Mesodermal cell (in vitro differentiated cells): ENCODE measurements at regions not wholly inside any gene's neighbourhood (a gene's known extent, or its start where the extent isn't known, plus 50 kb on each side); places are given as distances from the start of the nearest gene placed in this dataset.
"Not testable (repeated sequence)": the region's sequence is repeated elsewhere in the genome, so short reads cannot be mapped to it uniquely, and the experiment has no call there.

Experiments used
- H3K27ac ChIP-seq: 2 replicates; pipeline ENCODE4 v1.7.0; 2013; ENCODE audit warnings: mild to moderate bottlenecking, low read depth, low read length, moderate library complexity; ENCODE audit not compliant: severe bottlenecking
- H3K36me3 ChIP-seq: 2 replicates; pipeline ENCODE4 v1.7.1; 2013; ENCODE audit warnings: mild to moderate bottlenecking, low read length, moderate library complexity; ENCODE audit not compliant: control insufficient read depth, insufficient read depth
- H3K4me1 ChIP-seq: one replicate; pipeline ENCODE4 v1.7.1; 2013; ENCODE audit warnings: mild to moderate bottlenecking, low read length; ENCODE audit not compliant: insufficient read depth, control insufficient read depth, poor library complexity, severe bottlenecking
- H3K4me3 ChIP-seq: 2 replicates; pipeline ENCODE4 v1.7.0; 2013; ENCODE audit warnings: low read length, control low read depth, mild to moderate bottlenecking; ENCODE audit not compliant: insufficient read depth, poor library complexity, severe bottlenecking; ENCODE audit errors: extremely low read depth
- H3K9me3 ChIP-seq: 2 replicates; pipeline ENCODE4 v1.7.1; 2013; ENCODE audit warnings: mild to moderate bottlenecking, low read length, moderate library complexity; ENCODE audit not compliant: control insufficient read depth
- WGBS, 2 experiments: methylation state at CpG; one replicate each; pipeline ENCODE4 v1.1.5; 2013; ENCODE audit warnings: missing lambda C conversion rate in 2 of 2; ENCODE audit not compliant: insufficient coverage in 2 of 2; 5-methylcytosine and 5-hydroxymethylcytosine counted together

DNA sequence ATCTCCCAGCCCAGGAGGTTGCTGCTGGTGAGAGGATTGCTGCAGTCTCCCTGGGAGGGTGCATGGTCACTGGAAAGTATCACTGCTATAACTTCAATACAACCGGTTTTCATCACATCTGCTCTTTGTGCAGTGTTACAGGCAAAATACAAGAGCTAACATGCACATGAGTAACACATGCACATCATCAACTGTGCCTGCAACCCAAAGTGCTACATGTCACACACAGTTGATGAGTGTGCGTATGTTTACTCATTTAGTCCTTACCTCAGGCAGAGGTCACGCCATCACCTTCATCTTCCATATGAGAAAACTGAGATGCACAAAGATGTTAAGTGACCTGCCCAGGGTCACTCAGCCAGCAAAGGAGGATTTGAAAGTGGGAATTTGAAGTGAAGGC, 277.7 kb downstream of the FAM72C start:
- Histone ChIP-seq H3K4me1 (no peaks in the 10 kb centered on the region), H3K36me3 (no peaks in the 10 kb centered on the region), H3K9me3 (no peaks in the 10 kb centered on the region), H3K4me3 (no peak overlapping the region), H3K27ac (no peak overlapping the region)
- WGBS, 2 experiments: 83 to 90% methylated on average over 1 of the region's 3 CpGs

DNA sequence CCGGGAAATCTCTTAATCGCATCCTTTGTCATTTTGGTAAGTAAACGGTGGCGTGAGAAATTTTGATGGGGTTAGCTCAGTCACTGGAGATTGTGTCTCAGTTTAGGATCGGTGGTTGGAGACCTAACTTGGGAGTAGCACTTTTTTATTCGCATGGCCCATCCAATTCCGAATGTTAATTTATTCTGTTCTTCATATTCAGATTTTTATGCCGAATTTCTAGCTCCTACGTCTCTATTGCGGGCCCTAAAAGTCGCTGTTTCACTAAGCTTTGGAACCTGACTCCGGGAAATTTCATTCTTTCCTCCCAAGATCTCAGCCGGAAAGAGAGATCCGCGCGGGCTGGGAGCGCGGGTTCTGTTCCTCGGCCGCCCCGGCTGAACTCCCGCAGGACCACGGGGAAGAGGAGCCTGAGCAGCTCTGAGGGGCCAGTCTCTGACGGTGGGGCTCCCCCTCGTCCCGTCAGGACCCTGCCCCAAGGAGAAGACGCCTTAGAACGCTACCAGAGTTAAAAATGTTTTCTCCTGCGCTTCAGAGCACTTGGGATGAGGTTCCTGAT, 279.7 kb downstream of the FAM72C start:
- Histone ChIP-seq H3K4me3 (no peak overlapping the region), H3K27ac (no peak overlapping the region), H3K36me3 (no peaks in the 10 kb centered on the region), H3K9me3 (no peaks in the 10 kb centered on the region), H3K4me1 (no peaks in the 10 kb centered on the region)
- WGBS, 2 experiments: 67 to 77% methylated on average over 23 to 29 of the region's 29 CpGs

DNA sequence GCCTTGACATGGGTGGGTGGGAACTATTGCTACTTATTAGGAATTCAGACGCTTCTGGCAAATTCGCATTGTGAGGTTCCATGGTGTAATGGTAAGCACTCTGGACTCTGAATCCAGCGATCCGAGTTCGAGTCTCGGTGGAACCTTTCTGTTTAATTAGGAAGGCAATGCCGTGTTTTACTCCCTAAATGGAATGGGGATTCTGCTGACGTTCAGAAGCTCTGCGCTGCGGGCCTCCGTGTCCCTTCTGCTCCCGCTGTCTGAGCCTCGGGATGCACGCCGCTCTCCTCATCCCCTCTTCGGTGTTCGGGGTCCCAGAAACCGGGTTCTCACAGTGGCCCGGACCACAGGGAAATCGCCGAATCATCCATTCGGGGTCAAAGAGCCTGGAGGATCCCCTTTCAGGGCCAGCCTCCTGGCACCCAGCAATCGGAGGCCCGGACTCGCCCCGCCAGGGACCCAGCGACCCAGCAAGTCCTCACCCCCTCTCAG, 280.3 kb downstream of the FAM72C start:
- Histone ChIP-seq H3K27ac (no peak overlapping the region), H3K36me3 (no peaks in the 10 kb centered on the region), H3K4me1 (no peaks in the 10 kb centered on the region), H3K9me3 (no peaks in the 10 kb centered on the region), H3K4me3 (no peak overlapping the region)
- 69 to 80% methylated on average over 24 to 27 of the region's 27 CpGs for WGBS, 2 experiments

DNA sequence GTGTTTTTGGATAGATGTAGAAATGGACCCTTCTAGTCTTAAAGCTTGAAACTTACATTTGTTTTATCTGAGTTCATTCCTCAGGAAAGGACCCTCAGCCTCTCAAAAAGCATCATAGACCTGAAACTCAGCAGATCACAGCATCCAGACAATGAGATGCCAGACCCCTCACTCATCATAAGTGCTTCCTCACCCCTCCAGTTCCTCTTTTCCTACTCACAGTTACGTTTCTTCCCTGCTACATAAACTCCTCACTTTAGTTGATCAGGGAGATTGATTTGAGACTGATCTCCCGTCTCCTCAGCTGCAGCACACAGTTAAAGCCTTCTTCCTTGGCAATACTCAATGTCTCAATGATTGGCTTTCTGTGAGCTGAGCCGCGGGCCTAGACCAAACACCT, 282.0 kb downstream of the FAM72C start:
- 40 to 79% methylated on average over 1 to 2 of the region's 4 CpGs for WGBS, 2 experiments
- no peak overlapping the region for H3K4me3 ChIP-seq
- H3K27ac ChIP-seq: no peak overlapping the region
- no peaks in the 10 kb centered on the region for H3K9me3 ChIP-seq
- no peaks in the 10 kb centered on the region for H3K4me1 ChIP-seq
- no peaks in the 10 kb centered on the region for H3K36me3 ChIP-seq

DNA sequence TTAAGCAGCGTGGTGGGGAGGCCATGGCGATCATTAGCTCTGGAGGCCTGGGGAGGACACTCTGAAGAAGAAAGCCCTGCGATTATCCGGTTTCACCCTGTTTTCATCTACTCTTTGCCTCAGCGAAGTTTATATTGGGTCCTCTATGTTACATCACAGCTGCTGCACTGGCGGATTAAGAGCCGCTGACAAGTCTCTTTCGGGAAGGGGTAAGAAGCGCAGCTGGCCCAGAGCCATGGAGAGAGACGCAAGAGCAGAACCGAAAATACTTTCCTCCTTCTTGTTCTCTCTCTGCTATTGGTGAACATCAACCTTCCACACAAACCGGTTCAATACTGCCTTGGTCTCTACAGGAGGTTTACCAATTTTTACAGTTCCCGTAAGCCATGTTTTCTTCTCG, 291.5 kb downstream of the FAM72C start:
- Histone ChIP-seq H3K27ac (no peak overlapping the region), H3K9me3 (no peaks in the 10 kb centered on the region), H3K4me3 (no peak overlapping the region), H3K4me1 (no peaks in the 10 kb centered on the region), H3K36me3 (no peaks in the 10 kb centered on the region)
- WGBS, 2 experiments: 84 to 89% methylated on average over 13 to 14 of the region's 14 CpGs

DNA sequence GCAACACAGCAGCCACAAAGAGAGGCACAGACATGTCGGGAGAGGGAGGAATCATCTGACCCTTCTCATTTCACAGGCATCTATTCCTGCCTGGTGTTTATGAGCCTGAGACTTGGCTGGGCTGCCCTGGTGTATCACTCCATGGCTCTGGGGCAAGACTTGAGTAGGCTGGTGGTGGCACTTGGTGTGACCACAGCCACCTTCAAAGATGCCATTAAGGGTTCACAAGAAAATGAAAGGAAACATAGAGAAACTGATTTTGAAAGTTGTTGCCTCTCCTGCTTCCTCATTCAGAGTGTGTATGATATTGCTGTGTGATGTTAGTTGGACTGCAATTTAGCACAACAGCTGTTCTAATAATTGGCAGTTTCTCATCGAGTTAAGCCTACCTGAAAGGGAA, 298.8 kb downstream of the FAM72C start:
- WGBS, 2 experiments: 50 to 75% methylated on average over 1 to 2 of the region's 2 CpGs

DNA sequence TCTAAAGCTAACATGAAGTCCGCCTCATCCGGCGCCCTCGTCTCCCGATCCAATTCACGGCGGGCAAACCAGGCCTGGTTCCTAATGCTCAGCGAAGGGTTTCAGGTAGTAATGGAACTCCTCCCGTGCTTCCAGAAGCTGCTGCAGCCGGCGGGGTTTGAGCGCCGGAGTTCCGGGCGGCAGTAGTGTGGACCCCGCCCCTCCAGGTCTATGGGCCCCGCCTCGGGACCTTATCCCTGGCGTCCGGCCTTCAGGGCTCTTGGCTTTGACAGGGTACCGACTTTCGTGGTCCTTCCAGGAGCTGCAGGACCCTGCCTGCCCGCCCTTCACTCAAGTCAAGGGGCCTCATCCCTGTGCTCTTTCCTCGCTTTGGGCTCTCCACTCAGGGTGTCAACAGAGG, 304.1 kb downstream of the FAM72C start:
- Histone ChIP-seq H3K27ac (no peak overlapping the region), H3K9me3 (peaks cover 23% of the 10 kb centered on the region), H3K4me3 (no peak overlapping the region), H3K4me1 (no peaks in the 10 kb centered on the region), H3K36me3 (no peaks in the 10 kb centered on the region)
- 89% methylated on average over 15 to 23 of the region's 24 CpGs for WGBS, 2 experiments

More for the DNA sequence above, 298.8 kb downstream of the FAM72C start:
- Histone ChIP-seq H3K36me3 (no peaks in the 10 kb centered on the region), H3K27ac (no peak overlapping the region), H3K4me1 (no peaks in the 10 kb centered on the region), H3K4me3 (no peak overlapping the region), H3K9me3 (peaks cover 4% of the 10 kb centered on the region)

DNA sequence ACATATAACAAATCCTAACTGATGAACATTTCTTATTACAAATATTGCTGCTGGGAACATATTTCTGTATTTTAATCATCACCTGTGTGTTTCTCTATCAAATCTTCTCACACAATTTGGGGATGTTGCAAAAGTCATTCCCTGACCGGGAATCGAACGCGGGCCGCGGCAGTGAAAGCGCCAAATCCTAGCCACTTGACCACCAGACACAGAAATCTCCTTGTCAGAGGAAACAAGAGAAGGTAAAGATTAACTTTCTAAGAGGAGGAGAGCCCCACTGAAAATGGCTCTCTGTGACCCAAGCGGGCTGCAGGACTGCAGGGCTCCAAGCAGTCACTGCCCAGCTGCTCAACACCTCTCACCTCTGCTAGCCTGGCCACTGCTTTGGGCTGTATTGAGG, 304.9 kb downstream of the FAM72C start:
- no peak overlapping the region for H3K27ac ChIP-seq
- WGBS, 2 experiments: 97% methylated on average over 7 of the region's 8 CpGs; no CpG with 5 or more reads in 1 of the 2 experiments
- H3K9me3 ChIP-seq: peaks cover 23% of the 10 kb centered on the region
- H3K4me3 ChIP-seq: no peak overlapping the region
- no peaks in the 10 kb centered on the region for H3K36me3 ChIP-seq
- H3K4me1 ChIP-seq: no peaks in the 10 kb centered on the region

DNA sequence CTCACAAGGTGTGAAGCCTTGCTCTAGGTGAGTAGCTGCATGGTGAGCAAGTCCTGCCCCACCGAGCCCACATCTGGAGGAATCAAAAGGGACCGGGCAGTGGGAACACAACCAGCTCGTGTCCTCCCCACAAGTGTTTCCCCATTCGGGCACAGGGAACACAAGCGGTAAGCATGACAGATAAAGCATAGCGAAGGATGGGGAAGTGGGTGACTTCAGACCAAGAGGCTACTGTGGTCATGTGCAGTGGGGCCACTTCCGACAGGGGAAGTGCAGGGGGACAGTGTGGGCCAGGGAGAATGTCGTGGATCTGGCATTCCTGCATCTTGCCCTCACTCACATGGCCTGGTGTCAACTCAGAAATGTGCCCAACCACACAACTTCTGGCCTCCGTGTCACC, 306.2 kb downstream of the FAM72C start:
- H3K9me3 ChIP-seq: peaks cover 23% of the 10 kb centered on the region
- H3K4me3 ChIP-seq: no peak overlapping the region
- H3K36me3 ChIP-seq: no peaks in the 10 kb centered on the region
- 63 to 66% methylated on average over 8 of the region's 9 CpGs for WGBS, 2 experiments
- H3K27ac ChIP-seq: no peak overlapping the region
- H3K4me1 ChIP-seq: no peaks in the 10 kb centered on the region

DNA sequence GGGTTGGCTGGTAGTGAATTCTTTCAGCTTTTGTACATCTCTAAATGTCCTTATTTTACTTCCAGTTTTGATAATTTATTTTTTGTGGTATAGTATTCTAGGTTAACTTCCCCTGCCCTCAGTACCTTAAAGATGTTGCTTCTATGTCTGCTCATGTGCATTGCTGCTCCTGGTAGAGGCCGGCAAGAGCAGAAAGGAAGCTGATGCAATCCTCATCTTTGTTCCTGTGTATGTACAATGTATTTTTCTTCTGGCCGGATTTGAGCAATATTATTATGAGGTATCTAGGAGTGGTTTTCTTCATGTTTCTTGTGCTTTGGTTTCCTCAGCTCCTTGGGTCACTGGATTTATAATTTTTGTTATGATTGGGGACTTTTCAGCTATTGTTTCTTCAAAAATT, 308.7 kb downstream of the FAM72C start:
- H3K4me1 ChIP-seq, H3K4me3 ChIP-seq, H3K36me3 ChIP-seq, H3K27ac ChIP-seq: not testable (repeated sequence)
- peaks cover 20% of the 10 kb centered on the region for H3K9me3 ChIP-seq
- 84% methylated on average over 2 of the region's 2 CpGs; no CpG with 5 or more reads in 1 of the 2 experiments for WGBS, 2 experiments

DNA sequence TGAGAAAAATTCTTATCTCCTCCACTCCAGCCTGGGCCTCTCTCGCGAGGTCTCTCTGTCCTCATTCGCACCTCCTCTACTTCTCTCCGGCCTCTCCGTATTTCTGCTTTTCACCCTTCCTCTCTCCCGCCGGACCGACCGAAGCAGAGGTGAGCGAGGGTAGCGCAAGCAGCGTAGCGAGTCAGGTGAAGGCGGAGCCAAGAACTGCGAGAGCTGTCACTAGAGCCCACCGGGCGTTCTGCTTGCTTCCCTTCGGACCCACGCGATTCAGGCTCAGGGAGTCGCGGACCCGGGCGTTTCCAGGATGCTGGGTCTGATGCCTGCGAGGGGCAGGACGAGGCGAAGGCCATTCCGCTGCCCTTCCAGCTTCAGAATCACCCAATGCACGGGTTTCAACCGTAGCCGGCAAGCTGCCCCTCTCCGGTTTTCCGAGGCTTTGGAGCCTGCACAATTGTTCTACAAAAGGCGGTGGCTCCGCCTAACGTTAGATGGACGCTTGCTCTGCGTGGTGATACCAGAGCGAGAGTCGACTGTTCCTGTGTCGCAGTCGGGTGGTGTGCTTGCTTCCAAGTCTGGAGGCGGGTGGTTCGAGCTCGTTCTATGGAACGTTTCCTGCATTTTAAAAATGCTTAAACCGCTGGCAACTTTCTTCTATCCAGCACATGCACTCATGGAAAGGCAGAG, 310.2 kb downstream of the FAM72C start:
- Histone ChIP-seq H3K36me3 (no peaks in the 10 kb centered on the region), H3K9me3 (peaks cover 15% of the 10 kb centered on the region), H3K4me1 (no peaks in the 10 kb centered on the region), H3K4me3 (peak overlapping the region; percentile 5), H3K27ac (no peak overlapping the region)
- 33 to 51% methylated on average over 33 to 47 of the region's 47 CpGs for WGBS, 2 experiments
